Neural progenitor cell (in vitro differentiated cells): ENCODE measurements at regions not wholly inside any gene's neighbourhood (a gene's known extent, or its start where the extent isn't known, plus 50 kb on each side); places are given as distances from the start of the nearest gene placed in this dataset.
"Not testable (repeated sequence)": the region's sequence is repeated elsewhere in the genome, so short reads cannot be mapped to it uniquely, and the experiment has no call there.

ENCODE experiments used
- DNase-seq: peaks from one replicate; pipeline ENCODE4 v3.0.0-alpha.2; 2016; ENCODE audit warnings: low spot score
- H2AFZ ChIP-seq: fragments of 200-600 bp; sonication (generic); replicated peaks from 2 replicates; pipeline ENCODE4 v1.6.1; 2016; ENCODE audit warnings: antibody characterized with exemption
- H3F3A ChIP-seq: fragments of 200-600 bp; sonication (generic); 2 replicates; pipeline ENCODE4 v1.6.1; 2016; ENCODE audit warnings: antibody characterized with exemption, low read depth
- H3K27ac ChIP-seq: fragments of 200-600 bp; sonication (generic); 2 replicates; pipeline ENCODE4 v1.5.1; 2016; ENCODE audit warnings: mild to moderate bottlenecking
- H3K27me3 ChIP-seq: fragments of 200-600 bp; sonication (generic); 2 replicates; pipeline ENCODE4 v1.6.1; 2016; ENCODE audit warnings: mild to moderate bottlenecking, moderate library complexity
- H3K36me3 ChIP-seq: fragments of 200-600 bp; sonication (generic); 2 replicates; pipeline ENCODE4 v1.5.1; 2016
- H3K4me1 ChIP-seq: fragments of 200-600 bp; sonication (generic); 2 replicates; pipeline ENCODE4 v1.6.1; 2016; ENCODE audit warnings: mixed run types
- H3K4me2 ChIP-seq: fragments of 200-600 bp; sonication (generic); 2 replicates; pipeline ENCODE4 v1.6.1; 2016
- H3K4me3 ChIP-seq: fragments of 200-600 bp; sonication (generic); 2 replicates; pipeline ENCODE4 v1.5.1; 2016
- H3K79me2 ChIP-seq: fragments of 200-600 bp; sonication (generic); 2 replicates; pipeline ENCODE4 v1.6.1; 2016; ENCODE audit warnings: low read depth
- H3K9ac ChIP-seq: fragments of 200-600 bp; sonication (generic); 2 replicates; pipeline ENCODE4 v1.6.1; 2016
- H3K9me3 ChIP-seq: fragments of 200-600 bp; sonication (generic); 2 replicates; pipeline ENCODE4 v1.5.1; 2016; ENCODE audit warnings: low read depth
- H4K20me1 ChIP-seq: fragments of 200-600 bp; sonication (generic); 2 replicates; pipeline ENCODE4 v1.6.1; 2016; ENCODE audit warnings: low read depth
- H3K27ac Mint-ChIP-seq: 3 replicates; pipeline ENCODE4 v1.8.0; 2021; ENCODE audit warnings: mixed read lengths
- H3K27me3 Mint-ChIP-seq: 2 replicates; pipeline ENCODE4 v1.8.0; 2022; ENCODE audit warnings: low read depth, mild to moderate bottlenecking, inconsistent platforms, moderate library complexity, mixed read lengths; ENCODE audit not compliant: insufficient read depth
- H3K36me3 Mint-ChIP-seq: 3 replicates; pipeline ENCODE4 v1.8.0; 2021; ENCODE audit warnings: mixed read lengths
- H3K4me1 Mint-ChIP-seq: 3 replicates; pipeline ENCODE4 v1.8.0; 2021; ENCODE audit warnings: mixed read lengths
- H3K4me3 Mint-ChIP-seq: 3 replicates; pipeline ENCODE4 v1.8.0; 2021; ENCODE audit warnings: mild to moderate bottlenecking, moderate library complexity, mixed read lengths
- H3K9me3 Mint-ChIP-seq: 3 replicates; pipeline ENCODE4 v1.8.0; 2020; ENCODE audit warnings: mixed read lengths
- CTCF ChIP-seq: fragments of 200-600 bp; sonication (generic); IDR thresholded peaks from 2 replicates; pipeline ENCODE4 v1.5.1; 2017; ENCODE audit warnings: antibody characterized with exemption, mild to moderate bottlenecking
- EZH2 ChIP-seq: fragments of 200-600 bp; sonication (generic); IDR thresholded peaks from 2 replicates; pipeline ENCODE4 v1.6.1; 2017; ENCODE audit warnings: antibody characterized with exemption, mild to moderate bottlenecking, moderate library complexity
- EZH2phosphoT487 ChIP-seq: fragments of 200-600 bp; sonication (generic); IDR thresholded peaks from 2 replicates; pipeline ENCODE4 v1.6.1; 2017; ENCODE audit warnings: antibody characterized with exemption

- Mint-ChIP-seq H3K36me3 (no peaks in the 10 kb centered on the region), H3K4me1 (peaks cover 9% of the 10 kb centered on the region), H3K9me3 (peaks cover 21% of the 10 kb centered on the region), H3K4me3 (no peak overlapping the region), H3K27ac (no peak overlapping the region), H3K27me3 (peaks cover 3% of the 10 kb centered on the region)
- H3K9ac ChIP-seq: no peak overlapping the region
- TF ChIP-seq EZH2phosphoT487 (no peak), CTCF (no peak), EZH2 (no peak)
- H3K79me2 ChIP-seq: no peaks in the 10 kb centered on the region
- H3K4me1 ChIP-seq: peaks cover 6% of the 10 kb centered on the region
- no peak overlapping the region for H3K4me3 ChIP-seq
- H3F3A ChIP-seq: no peaks in the 10 kb centered on the region
- no peak overlapping the region for H3K4me2 ChIP-seq
- H3K27ac ChIP-seq: no peak overlapping the region
- no peaks in the 10 kb centered on the region for H4K20me1 ChIP-seq
- H2AFZ ChIP-seq: no peak overlapping the region
- DNase-seq: no peak
- H3K9me3 ChIP-seq: no peaks in the 10 kb centered on the region
- no peaks in the 10 kb centered on the region for H3K27me3 ChIP-seq
- no peaks in the 10 kb centered on the region for H3K36me3 ChIP-seq
Observed at GRCh38 chr3:146371902-146372301, 97.5 kb downstream of the PLSCR2 start.

- peaks cover 6% of the 10 kb centered on the region for H3K4me1 Mint-ChIP-seq
- TF ChIP-seq CTCF (no peak), EZH2 (no peak), EZH2phosphoT487 (no peak)
- Histone ChIP-seq H4K20me1 (no peaks in the 10 kb centered on the region), H2AFZ (no peak overlapping the region), H3K79me2 (no peaks in the 10 kb centered on the region), H3K4me3 (no peak overlapping the region), H3F3A (no peaks in the 10 kb centered on the region), H3K27me3 (no peaks in the 10 kb centered on the region), H3K27ac (no peak overlapping the region), H3K4me1 (peaks cover 6% of the 10 kb centered on the region), H3K9ac (no peak overlapping the region), H3K9me3 (no peaks in the 10 kb centered on the region), H3K36me3 (no peaks in the 10 kb centered on the region), H3K4me2 (no peak overlapping the region)
- no peak overlapping the region for H3K27ac Mint-ChIP-seq
- no peak overlapping the region for H3K4me3 Mint-ChIP-seq
- H3K27me3 Mint-ChIP-seq: peaks cover 3% of the 10 kb centered on the region
- no peaks in the 10 kb centered on the region for H3K36me3 Mint-ChIP-seq
- DNase-seq: no peak
- H3K9me3 Mint-ChIP-seq: peaks cover 21% of the 10 kb centered on the region
Observed at GRCh38 chr3:146368882-146369523, 100.4 kb downstream of the PLSCR2 start.

GRCh38 chr3:146359841-146360240, 108.9 kb upstream of the PLSCR4 start:
- DNase-seq: no peak
- TF ChIP-seq CTCF (no peak), EZH2 (no peak), EZH2phosphoT487 (no peak)
- Mint-ChIP-seq H3K4me3 (no peak overlapping the region), H3K36me3 (no peaks in the 10 kb centered on the region), H3K4me1 (no peaks in the 10 kb centered on the region), H3K27me3 (peaks cover 7% of the 10 kb centered on the region), H3K27ac (no peak overlapping the region), H3K9me3 (peaks cover 24% of the 10 kb centered on the region)
- H3K27ac ChIP-seq: no peak overlapping the region
- no peaks in the 10 kb centered on the region for H3K9me3 ChIP-seq
- no peak overlapping the region for H3K9ac ChIP-seq
- H3K4me2 ChIP-seq: no peak overlapping the region
- H3K36me3 ChIP-seq: no peaks in the 10 kb centered on the region
- H3K27me3 ChIP-seq: no peaks in the 10 kb centered on the region
- no peaks in the 10 kb centered on the region for H3K4me1 ChIP-seq
- no peaks in the 10 kb centered on the region for H3F3A ChIP-seq
- H4K20me1 ChIP-seq: no peaks in the 10 kb centered on the region
- no peaks in the 10 kb centered on the region for H3K79me2 ChIP-seq
- no peak overlapping the region for H3K4me3 ChIP-seq
- H2AFZ ChIP-seq: no peak overlapping the region

GRCh38 chr3:146354421-146354820, 103.5 kb upstream of the PLSCR4 start:
- not testable (repeated sequence) for H2AFZ ChIP-seq, H3K36me3 Mint-ChIP-seq, H3K4me3 ChIP-seq, H3K4me1 Mint-ChIP-seq, H3K79me2 ChIP-seq, DNase-seq, H3K4me2 ChIP-seq, H3K27me3 ChIP-seq, H3K4me1 ChIP-seq, H3K27me3 Mint-ChIP-seq, H3K36me3 ChIP-seq, H3K27ac Mint-ChIP-seq, H3F3A ChIP-seq, H3K9ac ChIP-seq, H3K27ac ChIP-seq, H3K9me3 ChIP-seq, H4K20me1 ChIP-seq, H3K4me3 Mint-ChIP-seq
- H3K9me3 Mint-ChIP-seq: peaks cover 10% of the 10 kb centered on the region
